SU-DHL-6 (cell line): ENCODE measurements at regions not wholly inside any gene's neighbourhood (a gene's known extent, or its start where the extent isn't known, plus 50 kb on each side); places are given as distances from the start of the nearest gene placed in this dataset.

Experiments
- CTCF ChIP-seq: fragments of 200-600 bp; sonication (generic); IDR thresholded peaks from one replicate; pipeline ENCODE4 v1.5.1; 2017; ENCODE audit warnings: antibody characterized with exemption, mild to moderate bottlenecking, low read length, moderate library complexity; ENCODE audit not compliant: insufficient read depth, poor library complexity, severe bottlenecking
- EZH2phosphoT487 ChIP-seq: fragments of 200-600 bp; sonication (generic), shearing (Covaris generic); conservative IDR thresholded peaks from 2 replicates; pipeline ENCODE4 v1.6.1; 2018; ENCODE audit warnings: mild to moderate bottlenecking, antibody characterized with exemption, low read length, moderate library complexity, mixed read lengths

GRCh38 chr3:181943285-181943684 lies 231.6 kb downstream of the SOX2 start:
- no peak for TF ChIP-seq CTCF
- TF ChIP-seq EZH2phosphoT487: no peak
